ENCODE measurements at regions not wholly inside any gene's neighbourhood (a gene's known extent, or its start where the extent isn't known, plus 50 kb on each side); places are given as distances from the start of the nearest gene placed in this dataset.

- DNase-seq: no peak
These were observed 205.8 kb upstream of the DUSP10 start for GRCh38 chr1:221947731-221948130.

GRCh38 chr1:221946768-221947167 lies 204.9 kb upstream of the DUSP10 start:
- DNase-seq: no peak

GRCh38 chr1:221945669-221946068 lies 203.8 kb upstream of the DUSP10 start:
- DNase-seq: no peak

GRCh38 chr1:221944247-221944870 lies 202.5 kb upstream of the DUSP10 start:
- DNase-seq: no peak

- no peak for DNase-seq
These were observed 198.7 kb upstream of the DUSP10 start for GRCh38 chr1:221940631-221941030.

GRCh38 chr1:221939607-221940006 lies 197.7 kb upstream of the DUSP10 start:
- peak; percentile 51 for DNase-seq

GRCh38 chr1:221937155-221937953 lies 195.5 kb upstream of the DUSP10 start:
- DNase-seq: no peak

- DNase-seq: no peak
These were observed 191.9 kb upstream of the DUSP10 start for GRCh38 chr1:221933814-221934213.

- no peak for DNase-seq
These were observed 184.6 kb upstream of the DUSP10 start for GRCh38 chr1:221926441-221926840.

GRCh38 chr1:221925947-221926346 lies 184.1 kb upstream of the DUSP10 start:
- DNase-seq: no peak

GRCh38 chr1:221923929-221924598 lies 182.2 kb upstream of the DUSP10 start:
- DNase-seq: no peak

GRCh38 chr1:221921936-221922335 lies 180.0 kb upstream of the DUSP10 start:
- DNase-seq: no peak

GRCh38 chr1:221919743-221920142 lies 177.9 kb upstream of the DUSP10 start:
- DNase-seq: no peak

GRCh38 chr1:221919341-221919740 lies 177.5 kb upstream of the DUSP10 start:
- no peak for DNase-seq

GRCh38 chr1:221916176-221916575 lies 174.3 kb upstream of the DUSP10 start:
- no peak for DNase-seq

- no peak for DNase-seq
These were observed 173.9 kb upstream of the DUSP10 start for GRCh38 chr1:221915764-221916163.

- DNase-seq: no peak
These were observed 171.5 kb upstream of the DUSP10 start for GRCh38 chr1:221913351-221913892.

- no peak for DNase-seq
These were observed 170.3 kb upstream of the DUSP10 start for GRCh38 chr1:221912230-221912629.

- DNase-seq: no peak
These were observed 169.8 kb upstream of the DUSP10 start for GRCh38 chr1:221911714-221912113.

GRCh38 chr1:221910222-221910621 lies 168.3 kb upstream of the DUSP10 start:
- DNase-seq: no peak

GRCh38 chr1:221908573-221908972 lies 166.7 kb upstream of the DUSP10 start:
- DNase-seq: no peak

GRCh38 chr1:221907166-221907932 lies 165.5 kb upstream of the DUSP10 start:
- no peak for DNase-seq

- DNase-seq: no peak
These were observed 163.9 kb upstream of the DUSP10 start for GRCh38 chr1:221905802-221906201.

All from CD4-positive, alpha-beta T cell treated with Interferon gamma for 1 hour (primary cell).